ENCODE measurements at regions not wholly inside any gene's neighbourhood (a gene's known extent, or its start where the extent isn't known, plus 50 kb on each side); places are given as distances from the start of the nearest gene placed in this dataset.

DNA sequence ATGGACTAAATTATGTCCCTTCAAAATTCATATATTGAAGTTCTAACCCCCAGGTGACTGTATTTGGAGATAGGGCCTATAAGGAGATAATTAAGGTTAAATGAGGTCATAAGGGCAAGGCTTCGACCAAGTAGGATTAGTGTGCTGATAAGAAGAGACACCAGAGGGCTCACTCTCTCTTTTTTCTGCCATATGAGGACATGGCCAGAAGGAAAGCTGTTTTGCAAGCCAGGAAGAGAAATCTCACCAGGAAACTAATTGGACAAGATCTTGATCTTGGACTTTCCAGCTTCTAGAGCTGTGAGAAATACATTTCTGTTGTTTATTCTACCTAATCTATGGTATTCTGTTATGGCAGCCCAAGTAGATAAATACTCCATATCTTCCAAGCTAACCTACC, 503.6 kb upstream of the NAALADL2 start:
- H3K9me3 ChIP-seq: no peaks in the 10 kb centered on the region
- H3K4me1 ChIP-seq: no peaks in the 10 kb centered on the region
- H3K27ac ChIP-seq: no peak overlapping the region
- TF ChIP-seq, protein P1, sequence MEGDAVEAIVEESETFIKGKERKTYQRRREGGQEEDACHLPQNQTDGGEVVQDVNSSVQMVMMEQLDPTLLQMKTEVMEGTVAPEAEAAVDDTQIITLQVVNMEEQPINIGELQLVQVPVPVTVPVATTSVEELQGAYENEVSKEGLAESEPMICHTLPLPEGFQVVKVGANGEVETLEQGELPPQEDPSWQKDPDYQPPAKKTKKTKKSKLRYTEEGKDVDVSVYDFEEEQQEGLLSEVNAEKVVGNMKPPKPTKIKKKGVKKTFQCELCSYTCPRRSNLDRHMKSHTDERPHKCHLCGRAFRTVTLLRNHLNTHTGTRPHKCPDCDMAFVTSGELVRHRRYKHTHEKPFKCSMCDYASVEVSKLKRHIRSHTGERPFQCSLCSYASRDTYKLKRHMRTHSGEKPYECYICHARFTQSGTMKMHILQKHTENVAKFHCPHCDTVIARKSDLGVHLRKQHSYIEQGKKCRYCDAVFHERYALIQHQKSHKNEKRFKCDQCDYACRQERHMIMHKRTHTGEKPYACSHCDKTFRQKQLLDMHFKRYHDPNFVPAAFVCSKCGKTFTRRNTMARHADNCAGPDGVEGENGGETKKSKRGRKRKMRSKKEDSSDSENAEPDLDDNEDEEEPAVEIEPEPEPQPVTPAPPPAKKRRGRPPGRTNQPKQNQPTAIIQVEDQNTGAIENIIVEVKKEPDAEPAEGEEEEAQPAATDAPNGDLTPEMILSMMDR (IDR thresholded peaks at IDR 0.05): no peak
- no peak for TF ChIP-seq POLR2A (IDR thresholded peaks at IDR 0.05)
- H3K27me3 ChIP-seq: no peaks in the 10 kb centered on the region
- no peak for DNase-seq
- no peaks in the 10 kb centered on the region for H3K36me3 ChIP-seq (ENCODE audit: low read depth, missing control alignments)
- H3K4me3 ChIP-seq: no peak overlapping the region
- 34 to 48% methylated on average over 1 of the region's 1 CpG for WGBS, 2 donors
- intact Hi-C loops (cut with DNase I; ENCODE audit: low total_unique reads): no loop called here

- H3K36me3 ChIP-seq (ENCODE audit: low read depth, missing control alignments): no peaks in the 10 kb centered on the region
- 85 to 90% methylated on average over 1 of the region's 1 CpG for WGBS, 2 donors
- no peaks in the 10 kb centered on the region for H3K9me3 ChIP-seq
- intact Hi-C loops (cut with DNase I; ENCODE audit: low total_unique reads): no loop called here
- H3K4me1 ChIP-seq: no peaks in the 10 kb centered on the region
- TF ChIP-seq, protein P1 (IDR thresholded peaks at IDR 0.05): no peak
- TF ChIP-seq POLR2A (IDR thresholded peaks at IDR 0.05): no peak
- no peaks in the 10 kb centered on the region for H3K27me3 ChIP-seq
- DNase-seq: no peak
- H3K4me3 ChIP-seq: no peak overlapping the region
- no peak overlapping the region for H3K27ac ChIP-seq
These were observed 502.5 kb upstream of the NAALADL2 start for GRCh38 chr3:174356596-174356995.

- Histone ChIP-seq H3K27ac (no peak overlapping the region), H3K27me3 (no peaks in the 10 kb centered on the region), H3K9me3 (no peaks in the 10 kb centered on the region), H3K4me3 (no peak overlapping the region), H3K36me3 (ENCODE audit: low read depth, missing control alignments) (no peaks in the 10 kb centered on the region), H3K4me1 (no peaks in the 10 kb centered on the region)
- intact Hi-C loops (cut with DNase I; ENCODE audit: low total_unique reads): no loop called here
- TF ChIP-seq, protein P1 (IDR thresholded peaks at IDR 0.05): no peak
- no peak for TF ChIP-seq POLR2A (IDR thresholded peaks at IDR 0.05)
- no peak for DNase-seq
- WGBS, 2 donors: 94 to 95% methylated on average over 1 of the region's 1 CpG
These were observed 500.9 kb upstream of the NAALADL2 start for GRCh38 chr3:174358252-174358651.

DNA sequence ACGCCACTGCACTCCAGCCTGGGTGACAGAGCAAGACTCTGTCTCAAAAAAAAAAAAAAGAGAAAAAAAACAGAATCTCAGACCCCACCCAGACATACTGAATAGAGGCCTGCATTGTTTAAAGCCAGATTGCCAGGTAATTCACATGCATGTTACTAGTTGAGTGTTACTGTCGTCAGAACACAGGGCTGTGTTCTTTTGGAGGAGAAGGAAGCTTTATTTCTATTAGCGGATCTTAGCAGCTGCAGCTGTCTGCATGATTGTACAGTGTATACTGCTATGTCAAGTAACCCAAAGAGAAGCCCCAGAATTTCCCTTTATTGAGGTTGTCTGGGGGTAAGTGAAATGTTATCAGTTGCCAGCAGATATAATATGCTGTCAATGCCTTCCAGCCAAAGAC, 496.6 kb upstream of the NAALADL2 start:
- TF ChIP-seq, protein P1 (IDR thresholded peaks at IDR 0.05): no peak
- no peak for TF ChIP-seq POLR2A (IDR thresholded peaks at IDR 0.05)
- intact Hi-C loops (cut with DNase I; ENCODE audit: low total_unique reads): no loop called here
- H3K36me3 ChIP-seq (ENCODE audit: low read depth, missing control alignments): no peaks in the 10 kb centered on the region
- no peaks in the 10 kb centered on the region for H3K27me3 ChIP-seq
- DNase-seq: no peak
- H3K4me3 ChIP-seq: no peak overlapping the region
- H3K27ac ChIP-seq: no peak overlapping the region
- no peaks in the 10 kb centered on the region for H3K4me1 ChIP-seq
- H3K9me3 ChIP-seq: no peaks in the 10 kb centered on the region
- WGBS, 2 donors: 90 to 92% methylated on average over 3 of the region's 3 CpGs

GRCh38 chr3:174363256-174363655, 495.9 kb upstream of the NAALADL2 start:
- no peaks in the 10 kb centered on the region for H3K9me3 ChIP-seq
- no peak overlapping the region for H3K4me3 ChIP-seq
- 24 to 43% methylated on average over 3 of the region's 3 CpGs for WGBS, 2 donors
- no peaks in the 10 kb centered on the region for H3K27me3 ChIP-seq
- TF ChIP-seq, protein P1 (IDR thresholded peaks at IDR 0.05): no peak
- TF ChIP-seq POLR2A (IDR thresholded peaks at IDR 0.05): no peak
- H3K36me3 ChIP-seq (ENCODE audit: low read depth, missing control alignments): no peaks in the 10 kb centered on the region
- no peak for DNase-seq
- H3K4me1 ChIP-seq: no peaks in the 10 kb centered on the region
- no peak overlapping the region for H3K27ac ChIP-seq
- intact Hi-C loops (cut with DNase I; ENCODE audit: low total_unique reads): no loop called here
